SK-N-MC (cell line): ENCODE measurements at regions not wholly inside any gene's neighbourhood (a gene's known extent, or its start where the extent isn't known, plus 50 kb on each side); places are given as distances from the start of the nearest gene placed in this dataset.

Source experiments
- EZH2 ChIP-seq: fragments of 200-600 bp; sonication (generic); IDR thresholded peaks from one replicate; pipeline ENCODE4 v1.6.1; 2017; ENCODE audit warnings: antibody characterized with exemption
- POLR2AphosphoS5 ChIP-seq: IDR thresholded peaks from 2 replicates; pipeline ENCODE4 v1.6.1; 2012; ENCODE audit warnings: mild to moderate bottlenecking, low read depth, low read length, borderline replicate concordance

DNA sequence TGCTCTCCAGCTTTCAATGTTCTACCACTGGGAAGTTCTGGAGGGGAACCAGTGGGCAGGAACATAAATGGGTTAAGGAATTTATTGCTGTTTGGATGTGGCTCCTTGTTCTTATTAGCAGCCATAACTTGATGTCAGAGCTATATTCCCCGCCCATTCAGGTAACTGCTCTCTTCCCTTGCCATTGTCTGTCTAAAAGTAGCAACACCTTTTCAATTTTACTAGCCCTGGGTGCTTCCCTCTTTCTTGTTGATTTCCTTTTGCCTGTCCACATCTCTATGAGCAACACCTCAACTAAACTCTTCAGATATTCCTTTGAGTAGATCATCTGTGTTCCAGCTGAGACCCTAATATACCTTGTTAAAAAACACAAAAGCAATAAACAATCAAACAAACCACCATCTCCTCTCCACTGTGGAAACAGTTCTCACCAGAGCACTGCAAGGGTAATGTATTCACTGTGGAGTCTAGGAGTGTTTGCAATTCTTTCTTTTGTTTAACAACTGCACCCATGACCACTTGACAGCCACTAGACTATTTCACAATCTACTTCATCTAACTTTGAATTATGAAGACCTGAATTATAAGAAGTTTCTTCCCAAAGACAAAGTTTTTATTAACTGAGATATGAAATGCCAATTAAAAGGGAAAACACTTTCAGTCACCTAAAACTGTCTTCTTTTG lies 436.7 kb downstream of the IPMK start:
- TF ChIP-seq EZH2 (no peak), POLR2AphosphoS5 (no peak)
